Transverse colon (tissue), 4 donors: ENCODE measurements at regions not wholly inside any gene's neighbourhood (a gene's known extent, or its start where the extent isn't known, plus 50 kb on each side); places are given as distances from the start of the nearest gene placed in this dataset.

Experiments used
- CTCF ChIP-seq, 5 experiments: fragments of 200-600 bp in 3 of 5; fragments of 450-650 bp in 2 of 5; sonication (generic) in 3 of 5; IDR thresholded peaks; 1 replicate in 2 of 5; 2 replicates in 3 of 5; pipeline ENCODE4 v1.5.1; 2016 to 2017; ENCODE audit warnings: antibody characterized with exemption in 5 of 5, inconsistent platforms in 3 of 5, mild to moderate bottlenecking in 2 of 5, moderate library complexity in 1 of 5
- POLR2A ChIP-seq: fragments of 450-650 bp; IDR thresholded peaks from one replicate; pipeline ENCODE4 v1.6.1; 2016; ENCODE audit warnings: antibody characterized with exemption, mild to moderate bottlenecking, moderate library complexity
- POLR2AphosphoS5 ChIP-seq, 3 donors: sonication (generic); formaldehyde crosslinking; IDR thresholded peaks; one replicate each; pipeline ENCODE4 v1.6.1; 2016; ENCODE audit warnings: antibody characterized with exemption in 3 of 3

GRCh38 chr4:100848841-100849240 lies 331.0 kb upstream of the EMCN start:
- TF ChIP-seq CTCF (IDR thresholded peaks at IDR 0.05) = no peak
- TF ChIP-seq POLR2AphosphoS5 (IDR thresholded peaks at IDR 0.05) = no peak
- no peak for TF ChIP-seq POLR2A
